HL-60 (cell line): ENCODE measurements at regions not wholly inside any gene's neighbourhood (a gene's known extent, or its start where the extent isn't known, plus 50 kb on each side); places are given as distances from the start of the nearest gene placed in this dataset.

ENCODE experiments used
- CTCF ChIP-seq: IDR thresholded peaks from one replicate; pipeline ENCODE4 v1.5.1; 2011; ENCODE audit warnings: low read length, control low read depth, inconsistent platforms; ENCODE audit not compliant: insufficient read depth
- GABPA ChIP-seq: IDR thresholded peaks from 2 replicates; pipeline ENCODE4 v1.6.1; 2012; ENCODE audit warnings: low read depth
- POLR2AphosphoS5 ChIP-seq: IDR thresholded peaks from 2 replicates; pipeline ENCODE4 v1.6.1; 2012; ENCODE audit warnings: low read depth
- REST ChIP-seq: IDR thresholded peaks from 2 replicates; pipeline ENCODE4 v1.6.1; 2012; ENCODE audit warnings: low read depth; ENCODE audit not compliant: insufficient replicate concordance
- SPI1 ChIP-seq: IDR thresholded peaks from 2 replicates; pipeline ENCODE4 v1.6.1; 2012; ENCODE audit warnings: low read depth, mild to moderate bottlenecking, borderline replicate concordance

- no peak for TF ChIP-seq CTCF
- TF ChIP-seq GABPA, result no peak
- no peak for TF ChIP-seq POLR2AphosphoS5
- TF ChIP-seq SPI1, result no peak
- TF ChIP-seq REST, result no peak
These were observed 374.9 kb upstream of the LRRC3B start for GRCh38 chr3:26247712-26248111.
